WERI-Rb-1 (cell line): ENCODE measurements at regions not wholly inside any gene's neighbourhood (a gene's known extent, or its start where the extent isn't known, plus 50 kb on each side); places are given as distances from the start of the nearest gene placed in this dataset.

Source experiments
- DNase-seq: peaks from one replicate; pipeline ENCODE4 v3.0.0-alpha.2; 2020
- H3K27ac ChIP-seq: fragments of 250-450 bp; sonication (Bioruptor Pico); 2 replicates; pipeline ENCODE4 v1.5.1; 2020; ENCODE audit warnings: mild to moderate bottlenecking, moderate library complexity
- H3K27me3 ChIP-seq: fragments of 250-450 bp; sonication (Bioruptor Pico); 2 replicates; pipeline ENCODE4 v1.5.1; 2021; ENCODE audit warnings: mild to moderate bottlenecking, low read depth, moderate library complexity; ENCODE audit not compliant: insufficient read depth, severe bottlenecking
- H3K36me3 ChIP-seq: fragments of 250-450 bp; sonication (Bioruptor Pico); 2 replicates; pipeline ENCODE4 v1.5.1; 2020; ENCODE audit warnings: mild to moderate bottlenecking, moderate library complexity
- H3K4me3 ChIP-seq: 2 replicates; pipeline ENCODE4 v1.5.1; 2011; ENCODE audit warnings: low read depth, mild to moderate bottlenecking, control low read depth, low read length
- H3K9me3 ChIP-seq: fragments of 250-450 bp; sonication (Bioruptor Pico); 2 replicates; pipeline ENCODE4 v1.5.1; 2021; ENCODE audit warnings: mild to moderate bottlenecking, moderate library complexity; ENCODE audit not compliant: severe bottlenecking
- CTCF ChIP-seq: IDR thresholded peaks from 2 replicates; pipeline ENCODE4 v1.5.1; 2011; ENCODE audit warnings: low read depth, mild to moderate bottlenecking, control low read depth, inconsistent platforms, low read length

GRCh38 chr1:60670302-60670701, 412.1 kb upstream of the NFIA start:
- H3K4me3 ChIP-seq, result no peak overlapping the region

GRCh38 chr1:60668585-60668984, 413.8 kb upstream of the NFIA start:
- H3K4me3 ChIP-seq, result no peak overlapping the region
- no peaks in the 10 kb centered on the region for H3K36me3 ChIP-seq
- no peaks in the 10 kb centered on the region for H3K9me3 ChIP-seq
- no peak for TF ChIP-seq CTCF
- H3K27ac ChIP-seq, result no peak overlapping the region
- no peaks in the 10 kb centered on the region for H3K27me3 ChIP-seq
- DNase-seq, result no peak

More at GRCh38 chr1:60670302-60670701, 412.1 kb upstream of the NFIA start:
- H3K27ac ChIP-seq, result no peak overlapping the region
- H3K36me3 ChIP-seq, result no peaks in the 10 kb centered on the region
- DNase-seq, result no peak
- H3K9me3 ChIP-seq, result no peaks in the 10 kb centered on the region
- TF ChIP-seq CTCF, result no peak
- no peaks in the 10 kb centered on the region for H3K27me3 ChIP-seq

- no peak overlapping the region for H3K4me3 ChIP-seq
- DNase-seq, result no peak
- no peak for TF ChIP-seq CTCF
- no peak overlapping the region for H3K27ac ChIP-seq
- H3K9me3 ChIP-seq, result no peaks in the 10 kb centered on the region
- H3K36me3 ChIP-seq, result no peaks in the 10 kb centered on the region
- no peaks in the 10 kb centered on the region for H3K27me3 ChIP-seq
These were observed 417.1 kb upstream of the NFIA start for GRCh38 chr1:60665311-60665710.

- H3K27ac ChIP-seq, result no peak overlapping the region
- H3K4me3 ChIP-seq, result no peak overlapping the region
- no peaks in the 10 kb centered on the region for H3K36me3 ChIP-seq
- no peaks in the 10 kb centered on the region for H3K27me3 ChIP-seq
- H3K9me3 ChIP-seq, result no peaks in the 10 kb centered on the region
- no peak for TF ChIP-seq CTCF
- no peak for DNase-seq
These were observed 418.2 kb upstream of the NFIA start for GRCh38 chr1:60664086-60664625.

GRCh38 chr1:60662486-60663044, 419.8 kb upstream of the NFIA start:
- H3K36me3 ChIP-seq, result no peaks in the 10 kb centered on the region
- no peak overlapping the region for H3K27ac ChIP-seq
- TF ChIP-seq CTCF, result no peak
- no peak overlapping the region for H3K4me3 ChIP-seq
- DNase-seq, result no peak
- no peaks in the 10 kb centered on the region for H3K9me3 ChIP-seq
- H3K27me3 ChIP-seq, result no peaks in the 10 kb centered on the region

GRCh38 chr1:60657926-60658325, 424.4 kb upstream of the NFIA start:
- no peaks in the 10 kb centered on the region for H3K36me3 ChIP-seq
- H3K4me3 ChIP-seq, result no peak overlapping the region
- no peak overlapping the region for H3K27ac ChIP-seq
- no peaks in the 10 kb centered on the region for H3K9me3 ChIP-seq
- no peaks in the 10 kb centered on the region for H3K27me3 ChIP-seq
- TF ChIP-seq CTCF, result no peak
- no peak for DNase-seq
